Pons (tissue), 1 donor: ENCODE measurements at regions not wholly inside any gene's neighbourhood (a gene's known extent, or its start where the extent isn't known, plus 50 kb on each side); places are given as distances from the start of the nearest gene placed in this dataset.
"Not testable (repeated sequence)": the region's sequence is repeated elsewhere in the genome, so short reads cannot be mapped to it uniquely, and the experiment has no call there.

Experiments
- DNase-seq: peaks from one replicate; pipeline ENCODE4 v3.0.0-alpha.2; 2016; ENCODE audit warnings: low spot score

- no peak for DNase-seq
These were observed 239.8 kb downstream of the RBM19 start for GRCh38 chr12:113726254-113726819.

GRCh38 chr12:113725557-113725876 is 240.6 kb downstream of the RBM19 start:
- DNase-seq, result no peak

DNA sequence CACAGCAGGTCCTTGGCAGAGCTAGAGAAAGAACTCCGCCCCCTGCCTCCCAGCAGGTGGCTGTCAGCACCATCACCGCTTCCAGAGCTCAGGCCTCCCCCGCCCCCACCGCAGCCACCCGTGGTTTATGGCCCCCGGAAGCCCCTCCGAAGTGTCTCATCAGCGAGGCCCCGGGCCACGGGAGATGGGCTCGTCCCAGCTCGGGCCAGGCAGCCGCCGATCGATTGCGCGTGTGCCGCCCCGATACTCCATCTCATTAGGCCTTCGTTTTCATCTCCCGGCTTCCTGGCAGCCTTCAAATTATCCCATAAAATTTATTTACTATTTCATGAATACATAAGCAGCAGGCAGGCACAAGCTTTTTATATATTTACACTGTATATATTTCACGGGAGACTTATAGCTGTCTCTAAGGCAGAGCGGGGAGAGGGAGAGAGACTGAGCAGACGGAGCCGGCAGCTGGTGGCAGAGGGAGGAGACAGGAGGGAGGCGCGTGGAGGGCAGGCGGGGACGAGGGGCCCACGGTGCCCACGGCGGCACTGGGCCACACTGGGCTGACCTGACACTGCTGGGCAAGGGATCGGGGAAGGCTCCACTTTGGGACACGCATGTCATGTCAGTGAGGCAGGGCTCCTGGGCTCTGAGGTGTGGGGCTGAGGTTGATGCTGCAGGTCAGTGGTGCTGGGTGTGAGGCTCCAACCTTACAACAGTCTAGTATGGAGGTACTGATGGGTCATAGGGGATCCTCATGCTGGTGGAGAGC is 241.2 kb downstream of the RBM19 start:
- DNase-seq, result no peak

- no peak for DNase-seq
These were observed 242.5 kb downstream of the RBM19 start for GRCh38 chr12:113723631-113724030.

DNA sequence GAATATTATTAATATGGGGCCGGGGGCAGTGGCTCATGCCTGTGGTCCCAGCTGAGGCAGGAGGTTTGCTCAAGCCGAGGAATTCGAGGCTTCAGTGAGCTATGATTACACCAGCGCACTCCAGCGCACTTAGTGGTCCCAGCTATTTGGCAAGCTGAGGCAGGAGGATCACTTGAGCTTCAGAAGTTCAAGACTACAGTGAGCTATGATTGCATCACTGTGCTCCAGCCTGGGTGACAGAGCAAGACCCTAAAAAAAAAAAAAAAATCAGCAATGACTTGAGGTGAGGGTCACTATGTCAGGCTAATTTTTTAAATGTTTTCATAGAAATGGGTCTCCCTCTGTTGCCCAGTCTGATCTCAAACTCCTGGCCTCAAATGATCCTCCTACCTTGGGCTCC is 243.4 kb downstream of the RBM19 start:
- no peak for DNase-seq

- no peak for DNase-seq
These were observed 245.5 kb downstream of the RBM19 start for GRCh38 chr12:113720629-113721028.

DNA sequence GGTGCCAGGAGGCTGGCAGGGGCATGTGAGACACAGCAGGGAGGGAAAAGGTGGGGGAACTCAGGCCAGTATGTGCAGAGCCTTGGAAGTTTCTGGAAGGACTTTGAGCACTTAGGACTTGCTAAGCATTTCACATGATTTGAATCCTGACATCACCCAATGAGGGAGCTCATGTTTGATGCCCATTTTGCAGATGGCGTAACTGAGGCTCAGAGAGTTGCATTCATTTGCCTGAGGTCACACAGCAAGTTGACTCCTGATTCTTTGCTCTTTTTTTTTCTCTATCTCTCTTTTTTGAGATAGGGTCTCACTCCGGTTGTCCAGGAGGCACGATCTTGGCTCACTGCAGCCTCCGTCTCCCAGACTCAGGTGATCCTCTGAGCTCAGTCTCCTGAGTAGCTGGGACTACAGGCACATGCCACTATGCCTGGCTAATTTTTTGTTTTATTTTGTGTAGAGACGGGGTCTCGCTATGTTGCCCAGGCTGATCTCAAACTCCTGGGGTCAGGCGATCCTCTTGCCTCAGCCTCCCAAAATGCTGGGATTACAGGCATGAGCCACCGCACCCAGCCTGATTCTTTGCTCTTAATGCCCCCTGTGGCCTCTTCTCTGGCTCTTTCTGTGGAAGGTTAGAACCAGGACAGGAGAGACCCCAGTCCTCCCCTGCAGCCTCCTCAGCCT is 246.1 kb downstream of the RBM19 start:
- DNase-seq, result no peak

GRCh38 chr12:113713156-113713555 is 241.5 kb upstream of the LHX5 start:
- DNase-seq, result no peak

DNA sequence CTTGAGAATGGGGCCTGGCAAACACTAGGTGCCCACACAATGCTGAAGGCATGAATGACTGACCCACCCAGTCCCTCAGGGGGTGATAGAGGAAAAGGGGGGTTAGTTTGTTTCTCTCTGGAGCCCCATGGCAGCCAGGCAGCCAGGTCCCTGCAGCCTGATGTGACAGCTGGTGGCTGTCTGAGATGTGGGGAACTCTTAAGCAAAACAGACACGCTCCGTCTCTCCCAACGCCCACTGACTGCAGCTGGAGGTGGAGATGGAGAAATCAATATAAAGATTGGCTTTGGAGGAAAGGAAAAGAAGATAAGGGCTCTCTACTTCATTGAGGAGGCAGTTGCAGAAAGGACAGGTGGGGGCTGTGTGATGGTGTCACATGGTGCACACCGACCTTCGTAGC is 240.8 kb upstream of the LHX5 start:
- no peak for DNase-seq

- no peak for DNase-seq
These were observed 238.5 kb upstream of the LHX5 start for GRCh38 chr12:113710216-113710615.

- no peak for DNase-seq
These were observed 237.8 kb upstream of the LHX5 start for GRCh38 chr12:113709456-113709855.

- DNase-seq, result no peak
These were observed 231.2 kb upstream of the LHX5 start for GRCh38 chr12:113702836-113703235.

- DNase-seq, result no peak
These were observed 230.6 kb upstream of the LHX5 start for GRCh38 chr12:113702276-113702675.

DNA sequence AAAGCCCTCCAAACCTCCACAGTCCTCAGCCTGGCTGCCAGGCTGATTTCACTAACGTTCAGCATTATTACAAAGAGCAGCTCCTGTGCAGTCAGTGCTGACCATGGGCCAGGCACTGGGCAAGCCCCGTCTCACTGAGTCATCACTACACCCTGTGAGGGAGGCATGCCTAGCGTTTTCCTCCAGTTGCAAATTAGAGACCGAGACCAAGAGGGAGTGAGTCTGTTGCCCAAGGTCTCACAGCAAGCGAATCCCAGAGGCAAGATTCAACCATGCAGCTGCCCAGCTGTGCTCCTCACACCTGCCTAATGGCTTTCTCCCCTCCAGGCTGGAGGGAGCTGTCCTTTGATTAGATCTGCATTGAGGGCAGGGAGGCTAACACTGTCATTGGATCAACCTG is 229.3 kb upstream of the LHX5 start:
- no peak for DNase-seq

DNA sequence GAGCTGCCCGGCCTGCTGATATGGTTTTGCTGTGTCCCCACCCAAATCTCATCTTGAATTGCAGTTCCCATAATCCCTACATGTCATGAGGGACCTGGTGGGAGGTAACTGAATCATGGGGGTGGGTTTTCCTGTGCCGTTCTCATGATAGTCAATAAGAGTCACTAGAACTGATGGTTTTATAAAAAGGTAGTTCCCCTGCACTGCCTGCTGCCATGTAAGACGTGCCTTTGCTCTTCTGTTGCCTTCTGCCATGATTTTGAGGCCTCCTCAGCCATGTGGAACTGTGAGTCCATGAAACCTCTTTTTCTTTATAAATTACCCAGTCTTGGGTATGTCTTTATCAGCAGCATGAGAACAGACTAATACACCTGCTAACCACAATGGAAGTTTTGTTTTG is 228.3 kb upstream of the LHX5 start:
- not testable (repeated sequence) for DNase-seq

- no peak for DNase-seq
These were observed 226.8 kb upstream of the LHX5 start for GRCh38 chr12:113698510-113698858.

DNA sequence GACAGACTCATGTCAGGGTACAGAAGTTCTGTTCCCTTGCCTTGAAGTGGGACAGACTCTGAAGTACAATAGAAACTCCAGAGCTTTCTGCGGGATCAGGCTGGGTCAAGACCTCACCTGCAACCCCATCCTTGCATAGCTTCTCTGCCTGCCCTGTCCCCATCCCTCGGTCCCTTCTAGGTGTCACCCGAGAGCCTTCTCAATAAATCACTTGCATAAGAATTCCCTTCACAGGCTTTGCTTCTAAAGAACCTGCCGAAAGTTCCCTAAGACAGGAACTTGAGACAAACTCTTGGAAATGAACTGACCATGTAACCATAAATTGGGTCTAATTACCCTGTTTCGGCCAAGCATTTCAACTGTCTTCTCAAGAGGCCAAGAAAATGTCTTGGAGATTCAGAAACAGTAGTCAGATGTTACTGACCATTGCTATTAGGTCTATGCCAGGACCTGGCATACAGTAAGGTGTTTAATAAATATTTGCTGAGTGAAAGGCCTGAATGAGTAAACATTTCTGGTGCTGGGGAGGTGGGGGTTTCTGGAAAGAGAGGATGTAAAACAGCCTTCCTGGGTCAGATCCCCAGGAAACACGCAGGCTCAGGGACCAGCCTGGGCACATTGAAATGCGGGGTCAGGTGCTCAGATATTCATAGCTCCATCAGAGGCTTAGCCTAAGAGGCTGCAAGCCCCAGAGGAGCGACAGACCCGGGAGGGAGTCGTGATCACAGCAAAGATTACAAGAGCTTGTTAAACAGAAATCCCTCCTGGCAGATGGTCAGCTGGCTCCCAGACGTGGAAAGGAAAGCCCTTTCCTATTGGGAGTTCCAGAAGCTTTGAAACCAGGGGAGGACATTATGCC is 226.2 kb upstream of the LHX5 start:
- no peak for DNase-seq

- no peak for DNase-seq
These were observed 225.4 kb upstream of the LHX5 start for GRCh38 chr12:113697104-113697503.

DNA sequence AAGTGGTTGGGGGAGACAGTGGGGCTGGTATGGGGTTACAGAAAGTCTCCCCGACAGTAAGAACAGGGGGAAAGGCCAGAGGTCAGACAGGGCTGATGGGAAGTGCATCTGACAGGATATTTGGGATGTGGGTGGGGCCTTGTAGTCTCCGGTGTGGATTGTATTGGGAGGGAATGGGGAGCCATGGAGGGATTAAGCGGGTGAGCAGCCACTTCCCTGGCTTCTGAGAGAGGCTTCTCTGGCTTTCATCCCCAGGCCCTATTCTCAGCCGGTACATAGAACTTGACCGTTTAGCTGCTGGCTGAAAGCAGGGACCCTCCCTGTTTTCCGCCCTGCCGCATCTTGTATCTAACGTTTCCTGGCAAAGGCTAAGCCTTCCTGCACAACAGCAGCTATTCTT is 222.0 kb upstream of the LHX5 start:
- no peak for DNase-seq

- DNase-seq, result peak; percentile 91
These were observed 217.5 kb upstream of the LHX5 start for GRCh38 chr12:113689047-113689610.

GRCh38 chr12:113688313-113688712 is 216.6 kb upstream of the LHX5 start:
- DNase-seq, result no peak
